ENCODE measurements at regions not wholly inside any gene's neighbourhood (a gene's known extent, or its start where the extent isn't known, plus 50 kb on each side); places are given as distances from the start of the nearest gene placed in this dataset.
"Not testable (repeated sequence)": the region's sequence is repeated elsewhere in the genome, so short reads cannot be mapped to it uniquely, and the experiment has no call there.

GRCh38 chr3:33919312-33920120, 121.1 kb downstream of the PDCD6IP start:
- DNase-seq, result peak in 6 of 56 donors; percentile 8 to 18 (median 12)

- DNase-seq, result no peak
Observed at GRCh38 chr3:33920511-33920910, 122.1 kb downstream of the PDCD6IP start.

- DNase-seq, result no peak
Observed at GRCh38 chr3:33921608-33922007, 123.2 kb downstream of the PDCD6IP start.

GRCh38 chr3:33926998-33927605, 128.7 kb downstream of the PDCD6IP start:
- DNase-seq, result no peak

GRCh38 chr3:33929813-33930212, 131.4 kb downstream of the PDCD6IP start:
- no peak for DNase-seq

GRCh38 chr3:33931512-33931911, 133.1 kb downstream of the PDCD6IP start:
- no peak for DNase-seq

- no peak for DNase-seq
Observed at GRCh38 chr3:33932010-33932764, 133.8 kb downstream of the PDCD6IP start.

- DNase-seq, result no peak
Observed at GRCh38 chr3:33936171-33936920, 137.9 kb downstream of the PDCD6IP start.

- no peak for DNase-seq
Observed at GRCh38 chr3:33936921-33937525, 138.6 kb downstream of the PDCD6IP start.

- DNase-seq, result no peak
Observed at GRCh38 chr3:33937628-33938027, 139.2 kb downstream of the PDCD6IP start.

GRCh38 chr3:33940149-33940548, 141.7 kb downstream of the PDCD6IP start:
- no peak for DNase-seq

- no peak for DNase-seq
Observed at GRCh38 chr3:33940736-33941135, 142.3 kb downstream of the PDCD6IP start.

- no peak for DNase-seq
Observed at GRCh38 chr3:33941804-33942203, 143.4 kb downstream of the PDCD6IP start.

GRCh38 chr3:33942483-33943150, 144.2 kb downstream of the PDCD6IP start:
- peak in 2 of 56 donors; percentile 2 to 11 for DNase-seq

- no peak for DNase-seq
Observed at GRCh38 chr3:33943277-33943676, 144.8 kb downstream of the PDCD6IP start.

GRCh38 chr3:33946612-33947011, 148.2 kb downstream of the PDCD6IP start:
- not testable (repeated sequence) for DNase-seq

- DNase-seq, result no peak
Observed at GRCh38 chr3:33947272-33948195, 149.1 kb downstream of the PDCD6IP start.

GRCh38 chr3:33949074-33949473, 150.6 kb downstream of the PDCD6IP start:
- no peak for DNase-seq

GRCh38 chr3:33954956-33955355, 156.5 kb downstream of the PDCD6IP start:
- DNase-seq, result no peak
